ENCODE measurements at regions not wholly inside any gene's neighbourhood (a gene's known extent, or its start where the extent isn't known, plus 50 kb on each side); places are given as distances from the start of the nearest gene placed in this dataset.
A peak's percentile ranks its signal among the peaks of the same experiment; 100 is the strongest.
"Not testable (repeated sequence)": the region's sequence is repeated elsewhere in the genome, so short reads cannot be mapped to it uniquely, and the experiment has no call there.

- Histone ChIP-seq H3K4me2 (no peak overlapping the region), H4K20me1 (ENCODE audit: insufficient read depth, poor library complexity, severe bottlenecking) (no peaks in the 10 kb centered on the region)
- WGBS (ENCODE audit: low lambda C conversion rate, missing lambda C conversion rate), result 71% methylated on average over 10 of the region's 13 CpGs
Measured at GRCh38 chr1:844472-845026, 79.2 kb upstream of the SAMD11 start.

GRCh38 chr1:845641-846040, 78.1 kb upstream of the SAMD11 start:
- not testable (repeated sequence) for H3K79me2 ChIP-seq; H3K27me3 ChIP-seq; H3K4me2 ChIP-seq; H3K4me1 ChIP-seq (ENCODE audit: insufficient read depth); H4K20me1 ChIP-seq (ENCODE audit: insufficient read depth, poor library complexity, severe bottlenecking); H2AFZ ChIP-seq; H3K4me3 ChIP-seq; H3K9me2 ChIP-seq (replicated peaks; ENCODE audit: insufficient read depth); H3K36me3 ChIP-seq (replicated peaks; ENCODE audit: insufficient read depth, low read depth); H3K9me3 ChIP-seq (ENCODE audit: low read depth)
- 29% methylated on average over 3 of the region's 3 CpGs for WGBS (ENCODE audit: low lambda C conversion rate, missing lambda C conversion rate)
- peak; percentile 17 for DNase-seq (ENCODE audit: low spot score)
- peak overlapping the region; percentile 61 for H3K27ac ChIP-seq

More at GRCh38 chr1:844472-845026, 79.2 kb upstream of the SAMD11 start:
- no peaks in the 10 kb centered on the region for H3K27me3 ChIP-seq
- H2AFZ ChIP-seq, result no peak overlapping the region
- H3K4me1 ChIP-seq (ENCODE audit: insufficient read depth), result no peaks in the 10 kb centered on the region
- no peaks in the 10 kb centered on the region for H3K79me2 ChIP-seq
- no peaks in the 10 kb centered on the region for H3K9me3 ChIP-seq (ENCODE audit: low read depth)
- TF ChIP-seq EZH2phosphoT487 (IDR thresholded peaks at IDR 0.05; ENCODE audit: low read depth, severe bottlenecking, unreplicated experiment) (no peak), EZH2 (IDR thresholded peaks at IDR 0.05; ENCODE audit: borderline replicate concordance) (no peak), CTCF (IDR thresholded peaks at IDR 0.05; ENCODE audit: poor library complexity) (no peak)
- no peak for DNase-seq (ENCODE audit: low spot score)
- no peak overlapping the region for H3K4me3 ChIP-seq
- no peaks in the 10 kb centered on the region for H3K9me2 ChIP-seq (replicated peaks; ENCODE audit: insufficient read depth)
- H3K27ac ChIP-seq, result no peak overlapping the region
- H3K36me3 ChIP-seq (replicated peaks; ENCODE audit: insufficient read depth, low read depth), result no peaks in the 10 kb centered on the region

GRCh38 chr1:849873-850272, 73.8 kb upstream of the SAMD11 start:
- not testable (repeated sequence) for DNase-seq (ENCODE audit: low spot score); H3K79me2 ChIP-seq; H3K27me3 ChIP-seq; H3K9me2 ChIP-seq (replicated peaks; ENCODE audit: insufficient read depth); H4K20me1 ChIP-seq (ENCODE audit: insufficient read depth, poor library complexity, severe bottlenecking); H2AFZ ChIP-seq; H3K9me3 ChIP-seq (ENCODE audit: low read depth); H3K4me2 ChIP-seq; H3K4me1 ChIP-seq (ENCODE audit: insufficient read depth); H3K27ac ChIP-seq; H3K36me3 ChIP-seq (replicated peaks; ENCODE audit: insufficient read depth, low read depth); H3K4me3 ChIP-seq
- 89% methylated on average over 4 of the region's 4 CpGs for WGBS (ENCODE audit: low lambda C conversion rate, missing lambda C conversion rate)

- H3K27me3 ChIP-seq; H4K20me1 ChIP-seq (ENCODE audit: insufficient read depth, poor library complexity, severe bottlenecking); H3K79me2 ChIP-seq; H3K9me2 ChIP-seq (replicated peaks; ENCODE audit: insufficient read depth); H2AFZ ChIP-seq; DNase-seq (ENCODE audit: low spot score); H3K36me3 ChIP-seq (replicated peaks; ENCODE audit: insufficient read depth, low read depth); H3K4me1 ChIP-seq (ENCODE audit: insufficient read depth); H3K9me3 ChIP-seq (ENCODE audit: low read depth); H3K27ac ChIP-seq; H3K4me2 ChIP-seq; H3K4me3 ChIP-seq: not testable (repeated sequence)
- peak; percentile 29 for TF ChIP-seq CTCF (IDR thresholded peaks at IDR 0.05; ENCODE audit: poor library complexity)
- WGBS (ENCODE audit: low lambda C conversion rate, missing lambda C conversion rate), result 83% methylated on average over 4 of the region's 4 CpGs
Measured at GRCh38 chr1:850318-850717, 73.4 kb upstream of the SAMD11 start.

- not testable (repeated sequence) for H3K79me2 ChIP-seq; H3K4me2 ChIP-seq; H2AFZ ChIP-seq; H3K27me3 ChIP-seq; DNase-seq (ENCODE audit: low spot score); H3K9me3 ChIP-seq (ENCODE audit: low read depth); H3K27ac ChIP-seq; H3K4me3 ChIP-seq; H3K9me2 ChIP-seq (replicated peaks; ENCODE audit: insufficient read depth); H3K4me1 ChIP-seq (ENCODE audit: insufficient read depth); H4K20me1 ChIP-seq (ENCODE audit: insufficient read depth, poor library complexity, severe bottlenecking); H3K36me3 ChIP-seq (replicated peaks; ENCODE audit: insufficient read depth, low read depth)
- WGBS (ENCODE audit: low lambda C conversion rate, missing lambda C conversion rate), result 75% methylated on average over 13 of the region's 17 CpGs
Measured at GRCh38 chr1:851398-851797, 72.3 kb upstream of the SAMD11 start.

- H4K20me1 ChIP-seq (ENCODE audit: insufficient read depth, poor library complexity, severe bottlenecking); H3K4me1 ChIP-seq (ENCODE audit: insufficient read depth); DNase-seq (ENCODE audit: low spot score); H3K27me3 ChIP-seq; H3K79me2 ChIP-seq; H3K27ac ChIP-seq; H3K4me2 ChIP-seq; H2AFZ ChIP-seq; H3K36me3 ChIP-seq (replicated peaks; ENCODE audit: insufficient read depth, low read depth); H3K4me3 ChIP-seq; H3K9me2 ChIP-seq (replicated peaks; ENCODE audit: insufficient read depth); H3K9me3 ChIP-seq (ENCODE audit: low read depth): not testable (repeated sequence)
- 89% methylated on average over 9 of the region's 9 CpGs for WGBS (ENCODE audit: low lambda C conversion rate, missing lambda C conversion rate)
Measured at GRCh38 chr1:851841-852240, 71.9 kb upstream of the SAMD11 start.

GRCh38 chr1:855202-855981, 68.3 kb upstream of the SAMD11 start:
- 90% methylated on average over 16 of the region's 16 CpGs for WGBS (ENCODE audit: low lambda C conversion rate, missing lambda C conversion rate)
- H3K4me1 ChIP-seq (ENCODE audit: insufficient read depth); H3K4me3 ChIP-seq; H3K79me2 ChIP-seq; H3K9me2 ChIP-seq (replicated peaks; ENCODE audit: insufficient read depth); H4K20me1 ChIP-seq (ENCODE audit: insufficient read depth, poor library complexity, severe bottlenecking); DNase-seq (ENCODE audit: low spot score); H3K27ac ChIP-seq; H3K27me3 ChIP-seq; H2AFZ ChIP-seq; H3K4me2 ChIP-seq; H3K36me3 ChIP-seq (replicated peaks; ENCODE audit: insufficient read depth, low read depth); H3K9me3 ChIP-seq (ENCODE audit: low read depth): not testable (repeated sequence)
